VCaP (cell line): ENCODE measurements at regions not wholly inside any gene's neighbourhood (a gene's known extent, or its start where the extent isn't known, plus 50 kb on each side); places are given as distances from the start of the nearest gene placed in this dataset.

Source experiments
- H3K27ac ChIP-seq: fragments of 450-650 bp; 2 replicates; pipeline ENCODE4 v1.5.1; 2017
- CTCF ChIP-seq: fragments of 450-650 bp; conservative IDR thresholded peaks from 2 replicates; pipeline ENCODE4 v1.5.1; 2017; ENCODE audit warnings: mild to moderate bottlenecking, moderate library complexity

DNA sequence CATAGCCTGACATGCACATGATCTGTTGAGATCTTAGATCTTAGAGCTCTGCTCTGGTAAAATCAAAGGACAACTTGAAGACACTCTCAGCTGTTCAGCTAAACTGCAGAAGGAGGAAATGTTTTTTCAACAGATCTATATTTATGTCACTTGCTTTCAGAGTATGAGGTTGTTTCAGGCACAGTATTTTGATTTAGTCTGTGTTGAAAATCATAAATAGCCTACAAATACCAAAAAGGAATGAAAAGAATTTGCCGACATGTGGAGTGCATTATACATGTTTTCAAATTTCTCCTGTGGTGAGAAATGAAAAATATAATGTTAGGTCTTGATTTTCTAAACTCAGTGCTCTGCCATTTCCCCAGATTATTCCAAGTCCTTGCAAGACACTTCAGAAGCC, 1118.4 kb downstream of the TBL1XR1 start:
- no peak for TF ChIP-seq CTCF
- no peak overlapping the region for H3K27ac ChIP-seq

- no peak overlapping the region for H3K27ac ChIP-seq
- no peak for TF ChIP-seq CTCF
These were observed 1121.8 kb downstream of the TBL1XR1 start for GRCh38 chr3:176075491-176075890.

GRCh38 chr3:176075046-176075445, 1122.2 kb downstream of the TBL1XR1 start:
- TF ChIP-seq CTCF = no peak
- no peak overlapping the region for H3K27ac ChIP-seq

DNA sequence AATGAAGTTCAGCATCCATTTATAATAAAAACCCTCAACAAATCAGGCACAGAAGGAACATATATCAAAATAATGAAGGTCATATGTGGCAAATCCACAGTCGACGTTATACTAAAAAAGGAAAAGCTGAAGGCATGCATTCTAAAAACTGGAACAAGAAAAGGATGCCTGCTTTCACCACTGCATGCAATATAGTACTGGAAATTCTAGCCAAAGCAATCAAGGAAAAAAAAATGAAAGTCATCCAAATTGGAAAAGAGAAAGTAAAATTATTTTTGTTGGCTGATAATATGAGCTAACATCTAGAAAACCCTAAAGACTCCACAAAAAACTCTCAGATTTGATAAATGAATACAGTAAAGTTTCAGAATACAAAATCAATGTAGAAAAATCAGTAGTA, 1123.2 kb downstream of the TBL1XR1 start:
- TF ChIP-seq CTCF = no peak
- H3K27ac ChIP-seq = no peak overlapping the region

DNA sequence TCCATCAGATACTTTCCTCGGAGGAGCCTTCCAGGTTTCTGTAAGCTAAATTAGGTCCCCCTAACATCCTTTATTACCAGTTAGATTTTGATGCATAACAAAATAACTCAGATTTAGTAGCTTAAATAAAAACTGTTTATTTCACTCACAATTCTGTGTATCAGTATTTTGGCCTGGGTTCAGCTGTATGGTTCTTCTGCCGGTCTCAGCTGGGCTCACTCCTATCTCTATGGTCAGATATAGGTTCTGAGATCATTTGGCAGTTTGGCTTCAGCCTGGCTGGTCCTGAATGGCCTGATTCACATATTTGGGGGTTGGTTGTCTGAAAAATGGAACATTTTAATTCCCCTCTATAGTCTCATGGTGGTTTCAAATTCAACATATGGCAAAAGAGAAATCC, 1125.3 kb downstream of the TBL1XR1 start:
- no peak for TF ChIP-seq CTCF
- H3K27ac ChIP-seq = no peak overlapping the region

DNA sequence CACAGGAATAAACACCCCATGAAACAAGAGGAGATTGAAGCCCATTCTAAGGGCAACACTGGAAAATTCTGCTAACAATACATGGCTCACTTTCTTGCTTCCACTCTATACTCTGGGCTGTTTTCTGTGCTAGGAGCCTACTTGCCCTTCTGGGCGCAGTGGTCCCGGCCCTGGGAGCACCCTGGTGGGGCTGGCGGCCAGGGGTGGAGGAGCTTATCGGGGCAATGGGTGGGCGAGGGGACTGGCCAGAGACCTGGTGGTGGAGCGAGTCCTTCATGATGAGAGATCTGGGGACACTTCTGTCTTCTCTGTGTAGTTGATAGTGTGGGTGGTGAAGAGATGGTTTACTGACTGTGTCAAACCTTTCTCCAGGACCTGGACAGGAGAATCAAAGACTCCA, 1128.5 kb downstream of the TBL1XR1 start:
- TF ChIP-seq CTCF = no peak
- no peak overlapping the region for H3K27ac ChIP-seq

DNA sequence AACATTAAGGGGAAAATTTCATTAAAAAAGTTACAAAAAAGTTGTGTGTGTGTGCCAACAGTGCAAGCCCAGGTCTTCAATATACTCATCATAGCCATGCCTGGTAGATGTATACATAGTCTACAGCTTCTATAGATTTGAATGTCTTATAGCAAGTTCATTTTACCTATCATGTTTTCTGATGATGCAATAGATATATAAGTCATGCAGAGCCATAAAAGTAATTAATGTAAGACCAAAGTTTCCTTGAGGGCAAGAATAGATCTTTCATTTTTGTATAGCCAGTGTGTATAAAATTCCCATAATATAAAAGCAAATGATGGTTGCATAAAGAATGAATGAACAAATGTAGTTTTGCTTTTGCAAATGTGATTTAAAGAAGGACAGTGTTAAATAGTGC, 1138.4 kb downstream of the TBL1XR1 start:
- no peak for TF ChIP-seq CTCF
- H3K27ac ChIP-seq = no peak overlapping the region

DNA sequence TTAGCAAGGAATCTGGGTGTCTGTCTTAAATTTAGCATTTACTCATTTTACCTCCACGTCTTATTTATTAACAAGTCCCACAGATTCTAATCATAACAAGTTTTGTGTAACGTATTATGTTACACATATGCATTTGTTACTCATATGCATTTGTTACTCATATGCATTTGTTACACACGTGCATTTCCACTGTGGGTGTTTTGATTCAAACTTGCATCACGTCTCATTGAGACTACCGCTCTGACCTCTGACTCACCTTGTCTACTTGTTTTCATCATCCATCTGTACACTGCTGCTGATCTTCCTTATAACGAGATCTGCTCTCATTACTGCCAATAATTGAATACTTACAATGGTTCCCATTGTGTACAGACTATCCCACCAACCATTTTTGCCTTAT, 1141.4 kb downstream of the TBL1XR1 start:
- TF ChIP-seq CTCF = no peak
- no peak overlapping the region for H3K27ac ChIP-seq
